ENCODE measurements at regions not wholly inside any gene's neighbourhood (a gene's known extent, or its start where the extent isn't known, plus 50 kb on each side); places are given as distances from the start of the nearest gene placed in this dataset.
"Not testable (repeated sequence)": the region's sequence is repeated elsewhere in the genome, so short reads cannot be mapped to it uniquely, and the experiment has no call there.

DNA sequence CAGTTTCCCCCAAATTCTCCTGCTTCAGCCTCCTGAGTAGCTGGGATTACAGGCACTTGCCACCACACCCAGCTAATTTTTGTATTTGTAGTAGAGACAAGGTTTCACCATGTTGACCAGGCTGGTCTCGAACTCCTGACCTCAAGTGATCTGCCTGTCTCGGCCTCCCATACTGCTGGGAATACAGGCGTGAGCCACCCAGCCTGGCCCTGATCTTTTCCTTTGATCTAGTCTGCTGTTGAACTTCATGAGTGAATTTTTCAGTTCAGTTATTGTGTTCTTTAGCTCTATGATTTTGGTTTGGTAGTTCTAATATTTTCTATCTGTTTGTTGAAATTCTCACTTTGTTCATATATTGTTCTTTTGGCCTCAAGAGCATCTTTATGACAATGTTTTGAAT, 83.4 kb upstream of the RAP2C start:
- not testable (repeated sequence) for DNase-seq (ENCODE audit: low spot score)

DNA sequence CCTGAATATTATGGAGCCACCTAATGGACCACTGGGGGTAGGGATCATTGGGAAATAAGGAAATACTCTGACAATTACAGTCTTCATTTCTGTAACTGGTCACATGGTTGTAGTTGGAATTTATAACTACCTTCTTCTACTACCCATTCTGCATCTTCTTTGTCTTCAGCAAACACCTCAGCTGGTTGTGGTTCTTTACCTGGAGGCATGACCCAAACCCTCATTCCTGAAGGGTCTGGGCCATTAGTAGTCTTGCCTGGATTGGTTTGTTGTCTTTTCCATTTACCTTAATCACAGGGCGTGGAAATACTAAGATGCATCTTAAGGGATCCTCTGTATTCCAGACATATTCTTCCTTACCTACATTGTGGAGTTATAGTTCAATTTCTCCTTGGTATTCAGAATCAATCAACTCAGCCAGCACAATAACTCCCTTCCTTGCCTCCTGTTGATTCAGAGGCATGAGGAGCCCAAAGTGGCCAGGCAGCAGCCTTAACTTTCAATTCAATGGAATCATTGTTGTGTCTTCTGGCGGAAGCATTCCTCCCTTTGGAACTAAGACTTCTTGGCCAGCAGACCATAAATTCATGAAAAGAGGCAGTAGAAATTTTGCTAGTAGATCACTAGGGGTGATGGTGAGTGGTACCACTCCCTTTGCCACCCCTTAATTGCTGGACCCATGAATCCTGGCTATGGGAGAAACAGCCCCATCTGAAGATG, 75.7 kb upstream of the RAP2C start:
- no peak for DNase-seq (ENCODE audit: low spot score)

DNA sequence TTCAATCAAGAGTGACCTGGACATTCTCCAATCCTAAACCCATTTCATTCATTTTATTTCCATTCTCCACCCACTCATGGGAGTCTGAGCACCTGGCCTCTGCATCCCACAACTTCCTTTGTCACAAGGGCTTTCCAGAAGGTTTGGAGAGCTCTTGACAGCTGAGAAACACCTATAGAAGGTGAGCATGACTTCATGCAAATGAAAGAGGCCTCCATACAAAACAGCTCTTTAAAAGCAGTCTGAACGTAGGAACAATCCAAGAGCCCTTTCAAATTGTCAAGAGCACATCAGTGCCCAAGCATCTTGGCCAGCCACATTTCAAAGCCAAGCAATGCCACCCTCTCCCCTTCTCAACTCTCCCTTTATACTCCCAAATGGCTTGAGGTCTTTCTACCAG, 74.9 kb upstream of the RAP2C start:
- DNase-seq (ENCODE audit: low spot score), result no peak

DNA sequence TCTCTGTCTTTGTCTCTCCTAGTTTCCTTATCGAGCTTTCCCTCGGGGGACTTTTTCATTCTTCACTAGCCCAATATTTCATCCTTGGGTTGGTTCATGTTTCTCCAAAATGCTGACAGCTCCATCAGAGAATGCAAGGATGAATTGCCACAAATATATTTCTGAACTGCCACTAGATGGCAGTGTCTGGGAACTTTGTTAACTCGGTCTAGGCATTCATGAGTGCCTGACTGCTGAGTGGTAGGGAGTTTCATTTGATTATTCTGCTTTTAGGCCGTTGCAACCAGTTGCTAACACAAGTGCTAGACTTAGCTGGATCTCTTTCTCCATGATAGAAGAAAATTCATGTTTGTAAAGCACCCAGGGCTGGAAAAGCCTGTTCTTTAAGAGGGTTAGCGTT, 73.5 kb upstream of the RAP2C start:
- DNase-seq (ENCODE audit: low spot score), result peak; percentile 36

DNA sequence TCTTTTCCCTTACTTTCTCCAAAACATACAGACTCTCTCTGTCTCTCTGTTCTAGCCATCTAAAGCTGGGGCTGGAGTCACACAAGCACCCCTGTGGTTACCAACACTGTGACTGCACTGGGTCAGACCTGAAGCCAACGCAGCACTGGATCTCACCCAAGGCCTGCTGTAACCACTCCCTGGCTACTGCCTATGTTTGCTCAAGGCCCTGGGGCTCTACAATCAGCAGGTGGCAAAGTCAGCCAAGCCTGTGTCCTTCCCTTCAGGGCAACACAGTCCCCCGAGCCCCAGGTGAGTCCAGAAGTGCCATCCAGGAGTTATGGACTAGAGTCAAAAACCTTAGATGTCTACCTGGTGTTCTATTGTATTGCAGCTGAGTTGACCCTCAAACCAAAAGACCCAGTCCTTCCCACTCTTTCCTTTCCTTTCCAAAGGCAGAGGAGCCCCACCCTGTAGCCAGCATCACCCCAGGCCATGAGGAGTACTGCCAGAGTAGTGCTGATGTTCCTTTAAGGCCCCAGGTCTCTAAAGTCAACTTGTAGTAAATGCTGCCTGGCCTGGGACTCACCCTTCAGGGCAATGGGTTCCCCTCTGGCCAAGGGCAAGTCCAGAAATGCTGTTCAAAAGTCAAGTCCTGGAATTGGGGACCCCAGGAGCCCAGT, 58.8 kb upstream of the RAP2C start:
- no peak for DNase-seq (ENCODE audit: low spot score)

DNA sequence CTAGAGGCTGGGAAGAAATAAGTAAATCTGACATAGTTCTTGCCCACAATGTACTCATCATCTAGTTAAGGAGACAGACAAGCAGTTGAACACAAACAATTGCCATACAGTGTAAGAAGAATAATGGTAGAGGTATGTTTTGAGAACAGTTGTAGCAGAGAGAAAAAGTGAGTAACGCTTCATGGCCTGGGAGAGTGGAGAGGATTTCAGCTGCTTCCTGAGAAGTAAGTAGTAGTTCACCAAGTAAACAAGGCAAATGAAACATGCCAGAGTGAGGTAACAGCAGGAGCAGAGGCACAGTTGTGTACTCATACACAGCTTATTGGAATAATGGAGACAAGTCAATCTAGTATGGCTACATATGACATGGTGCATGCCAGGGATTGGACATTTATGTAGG, 53.6 kb upstream of the RAP2C start:
- DNase-seq (ENCODE audit: low spot score), result no peak

DNA sequence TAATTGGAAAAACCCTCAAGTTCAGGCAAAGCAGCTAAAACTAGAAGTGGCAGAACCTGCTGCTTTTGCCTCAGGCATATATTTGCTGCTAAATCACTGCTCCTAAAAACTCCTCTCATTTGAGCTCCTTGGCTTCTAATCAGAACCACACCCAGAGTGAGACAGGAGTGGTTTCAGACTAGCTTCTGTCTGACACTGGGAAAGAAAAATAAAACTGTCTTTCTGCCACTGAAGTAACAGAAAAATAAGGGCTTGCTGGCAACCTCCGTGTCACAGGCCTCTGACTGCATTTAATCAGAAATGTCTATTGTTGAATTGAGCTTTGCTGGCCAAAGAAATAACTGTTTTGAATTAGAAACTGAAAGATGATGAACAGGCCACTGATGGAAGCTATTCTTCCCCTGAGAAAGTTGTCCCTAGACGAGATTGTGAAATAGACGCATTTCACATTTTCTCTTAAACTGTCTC, 52.1 kb upstream of the RAP2C start:
- DNase-seq (ENCODE audit: low spot score), result no peak

DNA sequence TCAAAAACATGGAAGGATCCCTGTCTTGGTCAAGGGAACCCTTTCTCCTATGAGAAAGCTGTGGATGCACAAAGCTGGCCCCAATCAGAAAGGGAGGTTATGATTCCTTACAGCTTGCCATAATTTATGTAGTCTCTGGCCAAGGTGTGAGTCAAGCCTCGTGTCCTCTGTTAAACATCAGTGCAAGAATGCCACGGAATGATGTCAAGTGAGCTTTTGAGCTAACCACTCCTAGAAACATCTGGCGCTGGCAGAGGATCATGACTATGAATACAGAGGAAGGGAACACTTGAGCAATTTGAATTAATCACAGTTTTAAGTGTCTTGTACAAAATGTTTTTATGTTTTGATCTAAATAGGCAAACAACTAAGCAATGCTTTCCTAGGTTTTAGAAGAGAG, 51.5 kb upstream of the RAP2C start:
- no peak for DNase-seq (ENCODE audit: low spot score)

DNA sequence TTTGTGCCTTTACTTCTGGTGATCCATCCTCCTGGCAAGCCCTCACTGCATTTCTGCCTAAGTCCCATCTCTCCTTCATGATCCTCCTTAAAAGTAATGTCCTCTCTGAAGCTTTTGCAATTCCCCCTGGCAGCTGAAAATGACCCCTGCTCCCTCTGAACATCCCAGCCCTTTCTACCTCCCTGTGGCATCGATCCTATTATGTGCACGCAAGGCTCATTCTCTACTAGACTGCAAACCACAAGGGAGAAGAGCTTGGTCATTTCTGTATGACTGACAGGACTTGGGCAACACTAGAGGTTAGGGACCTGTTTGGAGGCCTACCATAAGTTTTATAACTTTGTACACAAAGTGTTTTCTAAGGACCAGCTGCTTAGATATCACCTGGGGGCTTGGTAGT, 50.8 kb upstream of the RAP2C start:
- no peak for DNase-seq (ENCODE audit: low spot score)

Data from LoVo (cell line).